Globus pallidus (tissue), 1 donor: ENCODE measurements at regions not wholly inside any gene's neighbourhood (a gene's known extent, or its start where the extent isn't known, plus 50 kb on each side); places are given as distances from the start of the nearest gene placed in this dataset.
"Not testable (repeated sequence)": the region's sequence is repeated elsewhere in the genome, so short reads cannot be mapped to it uniquely, and the experiment has no call there.

Experiments used
- DNase-seq: peaks from one replicate; pipeline ENCODE4 v3.0.0-alpha.2; 2015; ENCODE audit warnings: low spot score

GRCh38 chr2:877747-878146 is 72.9 kb upstream of the SNTG2 start:
- no peak for DNase-seq

- no peak for DNase-seq
These were observed 74.7 kb upstream of the SNTG2 start for GRCh38 chr2:875687-876615.

GRCh38 chr2:873651-874580 is 76.7 kb upstream of the SNTG2 start:
- no peak for DNase-seq

GRCh38 chr2:873027-873426 is 77.6 kb upstream of the SNTG2 start:
- DNase-seq, result no peak

GRCh38 chr2:871926-872680 is 78.5 kb upstream of the SNTG2 start:
- DNase-seq, result no peak

- no peak for DNase-seq
These were observed 79.4 kb upstream of the SNTG2 start for GRCh38 chr2:871175-871727.

GRCh38 chr2:870426-870825 is 80.2 kb upstream of the SNTG2 start:
- no peak for DNase-seq

- DNase-seq, result no peak
These were observed 80.8 kb upstream of the SNTG2 start for GRCh38 chr2:869894-870293.

GRCh38 chr2:869357-869871 is 81.2 kb upstream of the SNTG2 start:
- DNase-seq, result no peak

- not testable (repeated sequence) for DNase-seq
These were observed 81.8 kb upstream of the SNTG2 start for GRCh38 chr2:868857-869256.

- no peak for DNase-seq
These were observed 83.4 kb upstream of the SNTG2 start for GRCh38 chr2:867296-867695.

- DNase-seq, result no peak
These were observed 83.8 kb upstream of the SNTG2 start for GRCh38 chr2:866887-867286.

- DNase-seq, result no peak
These were observed 84.5 kb upstream of the SNTG2 start for GRCh38 chr2:866009-866680.

- DNase-seq, result no peak
These were observed 86.0 kb upstream of the SNTG2 start for GRCh38 chr2:864501-865106.

- DNase-seq, result no peak
These were observed 86.8 kb upstream of the SNTG2 start for GRCh38 chr2:863732-864450.

GRCh38 chr2:862731-863466 is 87.8 kb upstream of the SNTG2 start:
- DNase-seq, result no peak

- DNase-seq, result no peak
These were observed 88.3 kb upstream of the SNTG2 start for GRCh38 chr2:862355-862687.

GRCh38 chr2:861655-862354 is 88.8 kb upstream of the SNTG2 start:
- DNase-seq, result no peak
